ENCODE measurements at regions not wholly inside any gene's neighbourhood (a gene's known extent, or its start where the extent isn't known, plus 50 kb on each side); places are given as distances from the start of the nearest gene placed in this dataset.

DNA sequence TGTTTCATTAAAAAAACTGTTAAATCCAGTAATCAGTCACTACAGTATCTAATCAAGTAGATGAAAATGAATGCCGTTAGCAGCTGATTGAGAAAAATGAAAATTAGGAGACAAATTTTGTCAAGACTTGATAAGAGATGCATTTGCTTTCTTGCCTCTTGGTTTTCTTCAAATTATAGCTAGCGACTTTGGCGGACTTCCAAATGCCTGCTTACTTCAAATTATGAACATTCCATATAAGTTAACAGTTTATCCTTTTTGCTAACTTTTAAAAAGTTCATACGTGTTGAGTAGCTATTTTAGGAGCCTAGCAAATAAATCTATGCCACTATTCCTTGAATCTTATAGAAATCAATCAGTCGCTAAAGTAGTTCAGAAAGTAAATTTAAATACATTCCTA is 58.8 kb downstream of the PPP4R3C start:
- Histone ChIP-seq H3K36me3 (no peaks in the 10 kb centered on the region), H3K9me3 (no peaks in the 10 kb centered on the region), H3K27ac (no peak overlapping the region), H3K4me1 (ENCODE audit: insufficient read depth) (no peaks in the 10 kb centered on the region), H3K27me3 (no peaks in the 10 kb centered on the region), H3K4me3 (no peak overlapping the region)
- TF ChIP-seq EP300 (IDR thresholded peaks at IDR 0.05) (no peak), CTCF (IDR thresholded peaks at IDR 0.05) (no peak), POLR2A (IDR thresholded peaks at IDR 0.05) (no peak)
- WGBS, 3 donors, result 56 to 59% (median 56%) methylated on average over 5 of the region's 5 CpGs
- intact Hi-C loops (cut with DNase I), result no loop called here
- DNase-seq, result no peak

- no peak overlapping the region for H3K27ac ChIP-seq
- no peak for DNase-seq
- H3K4me1 ChIP-seq (ENCODE audit: insufficient read depth), result no peaks in the 10 kb centered on the region
- no peaks in the 10 kb centered on the region for H3K27me3 ChIP-seq
- no peak for TF ChIP-seq CTCF (IDR thresholded peaks at IDR 0.05)
- TF ChIP-seq POLR2A (IDR thresholded peaks at IDR 0.05), result no peak
- intact Hi-C loops (cut with DNase I), result no loop called here
- no peaks in the 10 kb centered on the region for H3K36me3 ChIP-seq
- no peaks in the 10 kb centered on the region for H3K9me3 ChIP-seq
- no peak overlapping the region for H3K4me3 ChIP-seq
Measured at GRCh38 chrX:27399146-27399456, 64.0 kb downstream of the PPP4R3C start.

GRCh38 chrX:27391623-27392022 is 71.5 kb downstream of the PPP4R3C start:
- TF ChIP-seq EP300 (IDR thresholded peaks at IDR 0.05) (no peak), CTCF (IDR thresholded peaks at IDR 0.05) (no peak), POLR2A (IDR thresholded peaks at IDR 0.05) (no peak)
- Histone ChIP-seq H3K4me3 (no peak overlapping the region), H3K9me3 (no peaks in the 10 kb centered on the region)

GRCh38 chrX:27381419-27381818 is 81.7 kb downstream of the PPP4R3C start:
- TF ChIP-seq CTCF (IDR thresholded peaks at IDR 0.05), result no peak
- no peak for TF ChIP-seq EP300 (IDR thresholded peaks at IDR 0.05)
- TF ChIP-seq POLR2A (IDR thresholded peaks at IDR 0.05), result no peak
- no peak overlapping the region for H3K27ac ChIP-seq
- H3K27me3 ChIP-seq, result no peaks in the 10 kb centered on the region
- no peaks in the 10 kb centered on the region for H3K36me3 ChIP-seq
- DNase-seq, result no peak
- no peak overlapping the region for H3K4me3 ChIP-seq
- WGBS, 3 donors, result 86 to 91% (median 89%) methylated on average over 11 of the region's 11 CpGs
- intact Hi-C loops (cut with DNase I), result no loop called here
- H3K4me1 ChIP-seq (ENCODE audit: insufficient read depth), result no peaks in the 10 kb centered on the region
- no peaks in the 10 kb centered on the region for H3K9me3 ChIP-seq

More at GRCh38 chrX:27391623-27392022, 71.5 kb downstream of the PPP4R3C start:
- intact Hi-C loops (cut with DNase I), result no loop called here
- H3K27me3 ChIP-seq, result no peaks in the 10 kb centered on the region
- no peak overlapping the region for H3K27ac ChIP-seq
- 75 to 87% (median 78%) methylated on average over 4 of the region's 4 CpGs for WGBS, 3 donors
- DNase-seq, result no peak
- no peaks in the 10 kb centered on the region for H3K36me3 ChIP-seq
- no peaks in the 10 kb centered on the region for H3K4me1 ChIP-seq (ENCODE audit: insufficient read depth)
